Esophagus muscularis mucosa (tissue), 4 donors: ENCODE measurements at regions not wholly inside any gene's neighbourhood (a gene's known extent, or its start where the extent isn't known, plus 50 kb on each side); places are given as distances from the start of the nearest gene placed in this dataset.
"Not testable (repeated sequence)": the region's sequence is repeated elsewhere in the genome, so short reads cannot be mapped to it uniquely, and the experiment has no call there.

Experiments used
- DNase-seq: peaks from one replicate; pipeline ENCODE4 v3.0.0-alpha.2; 2017; ENCODE audit errors: extremely low spot score
- H3K27ac ChIP-seq, 4 donors: fragments of 200-600 bp; sonication (generic); replicated peaks in 1 of 4; 1 replicate in 3 of 4; 2 replicates in 1 of 4; pipeline ENCODE4 v1.5.1; 2016 to 2019; ENCODE audit warnings: mild to moderate bottlenecking in 1 of 4
- H3K27me3 ChIP-seq, 4 donors: fragments of 200-600 bp; sonication (generic); one replicate each; pipeline versions ENCODE4 v1.5.1 to v1.6.0; 2016 to 2019
- H3K36me3 ChIP-seq, 4 donors: fragments of 200-600 bp; sonication (generic); one replicate each; pipeline ENCODE4 v1.5.1; 2016 to 2019
- H3K4me1 ChIP-seq, 4 donors: fragments of 200-600 bp; sonication (generic); one replicate each; pipeline ENCODE4 v1.5.1; 2016 to 2019
- H3K4me3 ChIP-seq, 4 donors: fragments of 200-600 bp; sonication (generic); 1 replicate in 2 of 4; 2 replicates in 2 of 4; pipeline ENCODE4 v1.5.1; 2016 to 2019; ENCODE audit warnings: mild to moderate bottlenecking in 4 of 4, moderate library complexity in 1 of 4
- H3K9me3 ChIP-seq, 4 donors: fragments of 200-600 bp; sonication (generic); 1 replicate in 3 of 4; 2 replicates in 1 of 4; pipeline ENCODE4 v1.5.1; 2016 to 2019
- EP300 ChIP-seq: sonication (generic); formaldehyde crosslinking; IDR thresholded peaks from one replicate; pipeline ENCODE4 v1.6.1; 2017; ENCODE audit warnings: antibody characterized with exemption
- POLR2A ChIP-seq: fragments of 450-650 bp; IDR thresholded peaks from one replicate; pipeline ENCODE4 v1.6.1; 2017; ENCODE audit warnings: antibody characterized with exemption, moderate library complexity, mild to moderate bottlenecking, low read depth
- POLR2AphosphoS5 ChIP-seq, 2 donors: sonication (generic); formaldehyde crosslinking; IDR thresholded peaks; one replicate each; pipeline ENCODE4 v1.6.1; 2017; ENCODE audit warnings: antibody characterized with exemption in 2 of 2
- WGBS: methylation state at CpG from one replicate; pipeline ENCODE4 v1.1.5; 2018; 5-methylcytosine and 5-hydroxymethylcytosine counted together
- intact Hi-C: fragments of 100-400 bp; cut with DNase I; formaldehyde crosslinking; loops from one replicate; pipeline ENCODE4 v1.15.1; 2023
- TF ChIP-seq, protein P1 (sequence below), 3 experiments: fragments of 200-600 bp in 2 of 3; fragments of 450-650 bp in 1 of 3; sonication (generic) in 2 of 3; IDR thresholded peaks; one replicate each; pipeline ENCODE4 v1.5.1; 2017 to 2019; ENCODE audit warnings: antibody characterized with exemption in 3 of 3, mild to moderate bottlenecking in 2 of 3, moderate library complexity in 1 of 3

GRCh38 chr17:22099633-22100032 lies 407.3 kb downstream of the KCNJ18 start:
- H3K4me3 ChIP-seq, H3K9me3 ChIP-seq, H3K27me3 ChIP-seq, intact Hi-C loops, H3K27ac ChIP-seq, H3K4me1 ChIP-seq, H3K36me3 ChIP-seq, DNase-seq: not testable (repeated sequence)

DNA sequence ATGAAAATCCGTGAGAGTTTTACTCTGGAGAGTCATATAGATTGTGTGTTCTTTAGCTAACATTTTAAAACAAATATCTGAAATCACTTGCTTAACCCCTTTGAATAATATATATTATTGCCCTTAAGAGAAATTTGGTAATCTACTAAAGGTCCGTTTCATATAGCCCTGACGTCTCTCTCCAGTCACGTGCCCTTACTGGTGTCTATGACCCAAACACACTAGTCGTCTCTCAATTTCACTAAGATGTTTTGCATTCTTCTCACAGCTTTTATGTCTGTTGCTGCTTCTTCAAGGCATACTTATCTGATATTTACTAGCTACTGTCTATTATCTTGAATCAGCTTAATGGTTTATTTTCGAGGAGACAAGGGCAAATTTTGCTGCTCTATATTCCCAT lies 409.9 kb downstream of the KCNJ18 start:
- Histone ChIP-seq H3K27ac (no peak overlapping the region), H3K4me1 (no peaks in the 10 kb centered on the region), H3K27me3 (no peaks in the 10 kb centered on the region), H3K9me3 (no peaks in the 10 kb centered on the region), H3K36me3 (no peaks in the 10 kb centered on the region), H3K4me3 (no peak overlapping the region)
- 83% methylated on average over 6 of the region's 6 CpGs for WGBS
- no peak for DNase-seq
- no peak for TF ChIP-seq POLR2A
- TF ChIP-seq POLR2AphosphoS5 (IDR thresholded peaks at IDR 0.05), result no peak
- TF ChIP-seq, protein P1, sequence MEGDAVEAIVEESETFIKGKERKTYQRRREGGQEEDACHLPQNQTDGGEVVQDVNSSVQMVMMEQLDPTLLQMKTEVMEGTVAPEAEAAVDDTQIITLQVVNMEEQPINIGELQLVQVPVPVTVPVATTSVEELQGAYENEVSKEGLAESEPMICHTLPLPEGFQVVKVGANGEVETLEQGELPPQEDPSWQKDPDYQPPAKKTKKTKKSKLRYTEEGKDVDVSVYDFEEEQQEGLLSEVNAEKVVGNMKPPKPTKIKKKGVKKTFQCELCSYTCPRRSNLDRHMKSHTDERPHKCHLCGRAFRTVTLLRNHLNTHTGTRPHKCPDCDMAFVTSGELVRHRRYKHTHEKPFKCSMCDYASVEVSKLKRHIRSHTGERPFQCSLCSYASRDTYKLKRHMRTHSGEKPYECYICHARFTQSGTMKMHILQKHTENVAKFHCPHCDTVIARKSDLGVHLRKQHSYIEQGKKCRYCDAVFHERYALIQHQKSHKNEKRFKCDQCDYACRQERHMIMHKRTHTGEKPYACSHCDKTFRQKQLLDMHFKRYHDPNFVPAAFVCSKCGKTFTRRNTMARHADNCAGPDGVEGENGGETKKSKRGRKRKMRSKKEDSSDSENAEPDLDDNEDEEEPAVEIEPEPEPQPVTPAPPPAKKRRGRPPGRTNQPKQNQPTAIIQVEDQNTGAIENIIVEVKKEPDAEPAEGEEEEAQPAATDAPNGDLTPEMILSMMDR (IDR thresholded peaks at IDR 0.05), result no peak
- intact Hi-C loops, result no loop called here

- H3K36me3 ChIP-seq, H3K27me3 ChIP-seq, intact Hi-C loops, H3K9me3 ChIP-seq, DNase-seq, H3K27ac ChIP-seq, H3K4me3 ChIP-seq, H3K4me1 ChIP-seq: not testable (repeated sequence)
- WGBS, result 34% methylated on average over 3 of the region's 3 CpGs
These were observed 424.4 kb downstream of the KCNJ18 start for GRCh38 chr17:22116720-22117119.

GRCh38 chr17:22117401-22117800 lies 425.1 kb downstream of the KCNJ18 start:
- H3K4me1 ChIP-seq, H3K36me3 ChIP-seq, intact Hi-C loops, H3K27ac ChIP-seq, H3K9me3 ChIP-seq, H3K27me3 ChIP-seq, H3K4me3 ChIP-seq, DNase-seq: not testable (repeated sequence)
- WGBS, result 61% methylated on average over 2 of the region's 2 CpGs

DNA sequence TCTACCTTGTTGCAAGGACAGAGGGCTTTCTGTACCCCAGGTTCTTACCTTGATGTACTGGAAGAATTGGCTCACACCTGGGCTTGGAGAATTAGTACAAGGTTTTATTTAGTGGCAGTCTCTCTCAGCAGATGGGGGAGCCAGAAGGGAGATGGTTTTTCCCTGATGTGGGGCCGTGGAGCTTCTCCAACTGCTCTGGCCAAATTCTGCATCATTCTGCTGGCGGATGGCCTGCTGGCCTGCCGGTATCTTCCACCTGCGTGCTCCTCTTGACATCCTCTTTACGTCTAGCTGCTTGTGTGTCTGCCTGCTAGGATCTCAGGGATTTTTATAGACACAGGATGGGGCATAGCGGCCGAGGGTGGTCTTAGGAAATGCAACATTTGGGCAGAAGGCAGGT lies 426.7 kb downstream of the KCNJ18 start:
- DNase-seq, H3K4me3 ChIP-seq, intact Hi-C loops, H3K27ac ChIP-seq, H3K9me3 ChIP-seq, H3K27me3 ChIP-seq, H3K36me3 ChIP-seq, H3K4me1 ChIP-seq: not testable (repeated sequence)
- WGBS, result 85% methylated on average over 7 of the region's 7 CpGs

DNA sequence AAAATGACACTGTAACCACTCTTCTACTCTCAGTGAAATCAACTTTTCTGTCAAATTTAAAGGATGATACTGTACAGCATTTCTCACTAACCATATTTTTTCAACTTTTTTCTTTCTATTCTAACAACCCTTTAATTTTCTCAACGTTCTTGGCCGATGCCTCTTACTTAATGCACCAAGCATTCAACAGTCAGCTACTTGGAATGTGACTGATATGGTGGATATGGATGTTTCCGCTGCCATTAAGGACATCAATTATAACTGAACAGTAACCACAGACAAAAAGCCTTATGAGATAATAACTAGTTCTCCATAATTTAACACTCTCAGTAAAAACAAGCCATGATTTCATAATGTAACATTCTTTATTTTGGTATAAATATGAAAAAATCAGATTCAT lies 427.4 kb downstream of the KCNJ18 start:
- H3K27ac ChIP-seq, H3K27me3 ChIP-seq, H3K9me3 ChIP-seq, intact Hi-C loops, DNase-seq, H3K4me1 ChIP-seq, H3K4me3 ChIP-seq, H3K36me3 ChIP-seq: not testable (repeated sequence)
- WGBS, result 74% methylated on average over 3 of the region's 3 CpGs

DNA sequence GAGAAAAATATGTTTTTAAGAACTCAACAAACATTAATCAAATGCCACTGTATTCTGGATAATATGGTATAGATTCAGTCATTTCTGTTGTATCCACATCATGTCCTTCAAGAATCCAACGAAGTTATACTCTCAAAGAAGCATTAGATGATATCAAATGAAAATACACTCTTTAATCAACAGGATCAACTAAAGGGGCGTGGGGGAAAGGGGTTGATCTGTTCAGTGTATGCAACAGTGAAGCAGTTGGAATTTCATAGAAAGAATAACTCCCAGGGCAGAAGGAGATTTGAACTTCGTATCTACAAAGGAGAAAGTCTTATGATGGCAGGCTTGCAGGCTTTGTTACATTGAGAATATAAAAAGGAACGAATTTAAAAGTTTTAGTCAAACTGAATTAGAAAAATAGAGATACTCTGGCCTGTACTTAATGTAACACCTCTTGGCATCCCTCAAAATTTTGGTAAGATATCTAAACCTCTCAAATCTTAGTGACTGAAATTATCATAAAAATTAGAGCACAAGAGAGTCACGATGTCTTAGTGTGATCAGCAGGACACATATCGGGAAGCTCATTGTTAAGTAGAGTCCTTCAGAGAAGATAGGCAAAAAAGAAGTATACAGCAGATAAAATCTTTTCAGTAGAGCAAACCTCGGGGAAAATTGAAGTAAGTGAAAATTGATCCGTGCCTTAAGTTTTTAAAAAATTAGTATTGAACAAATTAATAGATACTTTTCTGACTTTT lies 431.4 kb downstream of the KCNJ18 start:
- 37% methylated on average over 8 of the region's 8 CpGs for WGBS

More for the DNA sequence above, 431.4 kb downstream of the KCNJ18 start:
- no peak for DNase-seq
- H3K9me3 ChIP-seq, result no peaks in the 10 kb centered on the region
- intact Hi-C loops, result no loop called here
- no peaks in the 10 kb centered on the region for H3K27me3 ChIP-seq
- H3K4me1 ChIP-seq, result no peaks in the 10 kb centered on the region
- TF ChIP-seq, protein P1 (IDR thresholded peaks at IDR 0.05), result no peak
- no peak for TF ChIP-seq POLR2AphosphoS5 (IDR thresholded peaks at IDR 0.05)
- TF ChIP-seq POLR2A, result no peak
- TF ChIP-seq EP300, result no peak
- H3K4me3 ChIP-seq, result no peak overlapping the region
- no peaks in the 10 kb centered on the region for H3K36me3 ChIP-seq
- H3K27ac ChIP-seq, result no peak overlapping the region
